ENCODE measurements at regions not wholly inside any gene's neighbourhood (a gene's known extent, or its start where the extent isn't known, plus 50 kb on each side); places are given as distances from the start of the nearest gene placed in this dataset.

DNA sequence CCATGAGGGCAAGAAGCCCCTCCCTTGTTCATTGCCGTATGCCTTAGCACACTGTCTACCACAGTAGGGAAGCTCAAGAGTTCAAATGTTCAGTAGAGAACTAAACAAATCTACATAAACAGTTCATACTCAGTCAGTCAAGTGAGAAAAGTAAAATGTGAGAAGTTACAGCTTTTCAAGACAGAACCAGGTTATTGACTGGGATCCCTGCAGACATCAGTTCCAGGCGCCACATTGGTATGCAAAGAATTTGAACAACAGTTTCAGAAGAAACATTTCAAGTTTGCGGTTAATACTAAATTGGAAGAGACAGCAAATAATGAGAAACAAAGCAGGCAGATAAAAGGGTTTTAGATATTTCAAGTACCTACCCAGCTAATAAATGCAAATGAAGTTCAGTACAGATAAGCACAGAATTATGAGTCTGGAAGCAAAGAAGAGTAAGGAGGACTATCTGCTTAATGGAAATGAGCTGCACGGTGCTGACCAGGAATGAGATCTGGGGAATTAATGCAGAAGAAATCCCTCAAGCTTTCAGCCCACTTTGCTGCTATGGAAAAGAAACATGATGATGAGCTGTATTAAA is 246.2 kb downstream of the HACE1 start:
- Mint-ChIP-seq H3K27ac (no peak overlapping the region), H3K4me1 (peaks cover 5 to 8% (median 8%) of the 10 kb centered on the region in 3 donors), H3K9me3 (no peaks in the 10 kb centered on the region), H3K4me3 (no peak overlapping the region), H3K27me3 (peaks cover 5 to 8% of the 10 kb centered on the region in 2 donors), H3K36me3 (no peaks in the 10 kb centered on the region)
- POLR2A ChIA-PET: no interaction called here
- Histone ChIP-seq H3K36me3 (ENCODE audit: insufficient read depth, low read length) (no peaks in the 10 kb centered on the region), H3K27ac (ENCODE audit: low read depth, low read length) (no peak overlapping the region), H3K4me3 (ENCODE audit: low read length) (no peak overlapping the region), H3K27me3 (ENCODE audit: insufficient read depth, low read length, poor library complexity, severe bottlenecking) (no peaks in the 10 kb centered on the region), H3K9me3 (ENCODE audit: low read length) (no peaks in the 10 kb centered on the region), H3K4me1 (ENCODE audit: insufficient read depth, low read length) (no peaks in the 10 kb centered on the region)
- CTCF ChIA-PET: no interaction called here
- DNase-seq: no peak

DNA sequence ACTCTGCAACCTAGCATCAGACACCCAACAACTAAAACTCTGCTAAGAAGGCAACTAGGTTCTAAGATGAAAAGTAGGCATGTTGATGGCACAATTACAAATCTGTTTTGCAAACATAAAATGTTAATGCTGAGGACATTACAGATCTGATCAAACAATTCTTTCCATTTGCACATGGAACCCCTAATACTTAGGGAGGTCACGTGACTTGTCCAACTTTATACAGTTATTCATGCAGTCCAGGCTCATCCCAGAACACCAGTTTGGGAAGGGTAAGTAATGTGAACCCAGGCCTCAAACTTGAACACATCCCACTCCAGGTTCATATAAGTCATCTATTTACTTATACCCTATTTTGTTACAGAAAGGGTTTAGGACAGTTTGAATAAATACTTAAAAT is 247.2 kb downstream of the HACE1 start:
- Mint-ChIP-seq H3K4me1 (peaks cover 4 to 8% (median 5%) of the 10 kb centered on the region in 3 donors), H3K27me3 (peaks cover 4 to 12% of the 10 kb centered on the region in 2 donors), H3K9me3 (no peaks in the 10 kb centered on the region), H3K36me3 (no peaks in the 10 kb centered on the region), H3K27ac (no peak overlapping the region), H3K4me3 (no peak overlapping the region)
- ChIA-PET POLR2A (no interaction called here), CTCF (no interaction called here)
- no peaks in the 10 kb centered on the region for H3K27me3 ChIP-seq (ENCODE audit: insufficient read depth, low read length, poor library complexity, severe bottlenecking)
- H3K4me3 ChIP-seq (ENCODE audit: low read length): no peak overlapping the region
- no peaks in the 10 kb centered on the region for H3K36me3 ChIP-seq (ENCODE audit: insufficient read depth, low read length)
- no peak overlapping the region for H3K27ac ChIP-seq (ENCODE audit: low read depth, low read length)
- no peaks in the 10 kb centered on the region for H3K9me3 ChIP-seq (ENCODE audit: low read length)
- DNase-seq: no peak
- H3K4me1 ChIP-seq (ENCODE audit: insufficient read depth, low read length): no peaks in the 10 kb centered on the region

DNA sequence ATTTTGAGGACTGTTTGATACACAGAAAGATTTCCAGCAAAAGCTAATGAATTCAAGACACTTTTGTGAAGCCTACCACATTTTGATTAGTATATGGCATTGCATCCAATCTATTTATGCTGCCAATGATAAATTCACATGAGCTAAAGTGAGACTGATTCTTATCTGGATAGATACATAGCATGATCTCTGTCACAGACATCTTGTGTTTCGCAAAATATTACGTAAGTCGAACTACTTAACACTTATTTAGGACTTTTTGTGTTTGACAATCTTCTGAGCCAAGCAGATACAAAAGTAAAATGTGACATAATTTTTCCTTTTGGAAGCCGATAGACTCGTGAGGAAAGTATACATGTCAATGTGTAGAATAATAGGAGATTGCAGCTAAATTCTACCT is 251.6 kb downstream of the HACE1 start:
- Mint-ChIP-seq H3K27ac (no peak overlapping the region), H3K4me1 (peaks cover 0 to under 1% (median 0%) of the 10 kb centered on the region in 3 donors), H3K4me3 (no peak overlapping the region), H3K36me3 (no peaks in the 10 kb centered on the region), H3K27me3 (peaks cover 0 to 8% of the 10 kb centered on the region in 2 donors), H3K9me3 (no peaks in the 10 kb centered on the region)
- POLR2A ChIA-PET: no interaction called here
- no peaks in the 10 kb centered on the region for H3K36me3 ChIP-seq (ENCODE audit: insufficient read depth, low read length)
- no peaks in the 10 kb centered on the region for H3K27me3 ChIP-seq (ENCODE audit: insufficient read depth, low read length, poor library complexity, severe bottlenecking)
- no peak overlapping the region for H3K27ac ChIP-seq (ENCODE audit: low read depth, low read length)
- no peaks in the 10 kb centered on the region for H3K9me3 ChIP-seq (ENCODE audit: low read length)
- no peak overlapping the region for H3K4me3 ChIP-seq (ENCODE audit: low read length)
- CTCF ChIA-PET: no interaction called here
- no peak for DNase-seq
- H3K4me1 ChIP-seq (ENCODE audit: insufficient read depth, low read length): no peaks in the 10 kb centered on the region

DNA sequence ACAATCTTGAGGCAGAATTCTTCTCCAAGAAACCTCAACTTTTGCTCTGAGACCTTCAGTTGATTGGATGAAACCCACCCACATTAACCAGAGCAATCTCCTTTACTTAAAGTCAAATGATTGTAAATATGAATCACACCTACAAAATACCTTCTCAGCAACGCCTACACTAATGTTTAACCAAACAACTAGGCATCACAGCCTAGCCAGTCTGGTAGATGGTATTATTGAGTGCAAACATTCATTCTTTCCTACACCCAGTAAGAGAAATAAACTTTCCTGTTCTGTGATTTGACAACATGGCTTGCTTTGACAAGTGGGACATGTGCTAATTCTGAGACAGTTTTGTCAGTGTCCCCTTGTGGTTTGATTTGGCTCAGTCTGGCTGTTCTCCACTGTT is 252.2 kb downstream of the HACE1 start:
- DNase-seq: no peak
- no peaks in the 10 kb centered on the region for H3K9me3 ChIP-seq (ENCODE audit: low read length)
- Mint-ChIP-seq H3K4me3 (no peak overlapping the region), H3K27ac (no peak overlapping the region), H3K9me3 (no peaks in the 10 kb centered on the region), H3K36me3 (no peaks in the 10 kb centered on the region), H3K27me3 (peaks cover 0 to 8% of the 10 kb centered on the region in 2 donors), H3K4me1 (no peaks in the 10 kb centered on the region)
- H3K27ac ChIP-seq (ENCODE audit: low read depth, low read length): no peak overlapping the region
- H3K4me3 ChIP-seq (ENCODE audit: low read length): no peak overlapping the region
- no peaks in the 10 kb centered on the region for H3K4me1 ChIP-seq (ENCODE audit: insufficient read depth, low read length)
- H3K27me3 ChIP-seq (ENCODE audit: insufficient read depth, low read length, poor library complexity, severe bottlenecking): no peaks in the 10 kb centered on the region
- CTCF ChIA-PET: no interaction called here
- POLR2A ChIA-PET: no interaction called here
- no peaks in the 10 kb centered on the region for H3K36me3 ChIP-seq (ENCODE audit: insufficient read depth, low read length)

DNA sequence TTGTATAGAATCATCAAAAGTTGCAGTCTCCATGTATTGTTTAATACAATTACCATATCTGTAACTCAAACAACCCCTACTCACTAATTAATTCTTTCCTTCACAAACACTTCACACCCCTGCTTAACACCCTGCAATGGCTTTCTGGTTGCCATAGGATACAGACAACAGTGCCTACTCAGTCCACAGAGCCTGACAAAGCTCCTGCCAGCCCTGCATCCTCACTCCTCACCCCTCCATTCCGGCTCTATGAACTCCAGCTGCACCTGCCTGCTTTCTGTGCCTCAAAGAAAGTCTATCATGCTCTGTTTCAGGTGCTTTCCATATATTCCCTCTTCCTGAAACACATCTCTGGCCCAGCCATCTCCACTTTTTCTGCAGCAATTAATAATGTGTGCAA is 253.4 kb downstream of the HACE1 start:
- POLR2A ChIA-PET: no interaction called here
- peaks cover 0 to 8% of the 10 kb centered on the region in 2 donors for H3K27me3 Mint-ChIP-seq
- H3K36me3 Mint-ChIP-seq: no peaks in the 10 kb centered on the region
- H3K4me3 Mint-ChIP-seq: no peak overlapping the region
- no peak overlapping the region for H3K27ac Mint-ChIP-seq
- no peaks in the 10 kb centered on the region for H3K9me3 ChIP-seq (ENCODE audit: low read length)
- H3K4me1 Mint-ChIP-seq: no peaks in the 10 kb centered on the region
- no peak overlapping the region for H3K4me3 ChIP-seq (ENCODE audit: low read length)
- no peaks in the 10 kb centered on the region for H3K4me1 ChIP-seq (ENCODE audit: insufficient read depth, low read length)
- H3K27me3 ChIP-seq (ENCODE audit: insufficient read depth, low read length, poor library complexity, severe bottlenecking): no peaks in the 10 kb centered on the region
- no peak for DNase-seq
- H3K9me3 Mint-ChIP-seq: no peaks in the 10 kb centered on the region
- H3K27ac ChIP-seq (ENCODE audit: low read depth, low read length): no peak overlapping the region
- no peaks in the 10 kb centered on the region for H3K36me3 ChIP-seq (ENCODE audit: insufficient read depth, low read length)
- CTCF ChIA-PET: no interaction called here

DNA sequence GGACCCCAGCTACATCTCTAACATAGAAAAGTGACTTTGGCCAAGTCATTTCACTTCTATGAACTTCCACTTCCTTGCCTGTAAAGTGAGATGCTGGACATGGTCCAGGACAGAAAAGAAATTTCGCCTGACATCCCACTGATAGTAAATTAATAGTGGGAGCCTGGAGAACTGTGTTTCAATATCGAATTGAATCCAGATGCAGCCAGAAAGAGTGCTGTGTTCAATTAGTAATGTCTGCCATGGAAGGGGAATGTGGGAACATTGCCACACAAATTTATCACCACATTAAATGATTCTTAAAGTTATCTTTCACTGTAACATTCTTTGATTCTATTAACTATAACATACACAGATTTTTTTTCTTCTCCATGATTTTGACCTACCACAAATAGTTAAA is 255.0 kb downstream of the HACE1 start:
- no peak overlapping the region for H3K4me3 ChIP-seq (ENCODE audit: low read length)
- no peak for DNase-seq
- no peaks in the 10 kb centered on the region for H3K27me3 ChIP-seq (ENCODE audit: insufficient read depth, low read length, poor library complexity, severe bottlenecking)
- H3K9me3 ChIP-seq (ENCODE audit: low read length): no peaks in the 10 kb centered on the region
- no peaks in the 10 kb centered on the region for H3K36me3 Mint-ChIP-seq
- H3K4me3 Mint-ChIP-seq: no peak overlapping the region
- ChIA-PET CTCF (no interaction called here), POLR2A (no interaction called here)
- no peak overlapping the region for H3K27ac ChIP-seq (ENCODE audit: low read depth, low read length)
- H3K4me1 ChIP-seq (ENCODE audit: insufficient read depth, low read length): no peaks in the 10 kb centered on the region
- H3K4me1 Mint-ChIP-seq: no peaks in the 10 kb centered on the region
- H3K9me3 Mint-ChIP-seq: no peaks in the 10 kb centered on the region
- H3K36me3 ChIP-seq (ENCODE audit: insufficient read depth, low read length): no peaks in the 10 kb centered on the region
- H3K27me3 Mint-ChIP-seq: peaks cover 0 to 8% of the 10 kb centered on the region in 2 donors
- no peak overlapping the region for H3K27ac Mint-ChIP-seq

DNA sequence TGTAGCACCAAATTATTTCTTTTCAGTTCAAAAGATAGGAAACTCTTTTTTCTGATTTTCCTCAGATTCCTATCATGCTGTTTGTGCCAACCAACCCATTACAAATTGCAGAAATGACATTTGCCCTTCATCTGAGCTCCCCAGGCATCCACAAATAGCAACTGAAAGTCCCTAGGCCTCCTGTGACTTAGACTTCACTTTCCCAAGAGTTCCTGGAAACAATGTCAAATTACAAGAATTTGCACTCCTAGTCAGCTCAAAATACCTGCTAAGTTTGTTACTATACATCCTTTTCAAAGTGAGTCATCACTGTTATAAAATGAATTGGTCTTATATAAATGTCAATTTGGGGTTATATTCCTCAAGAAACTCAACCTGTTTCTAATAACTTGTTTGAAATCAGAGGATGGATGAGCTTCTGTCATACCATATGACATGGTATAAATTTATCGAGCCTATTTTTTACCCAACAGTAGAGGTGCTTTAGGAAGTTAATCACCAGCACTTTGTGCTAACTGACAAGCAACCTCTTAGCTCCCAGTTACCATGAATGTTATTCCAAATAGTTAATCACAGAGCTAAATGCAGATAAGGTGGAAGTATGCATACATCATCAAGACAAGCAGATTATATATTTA is 256.5 kb downstream of the HACE1 start:
- Mint-ChIP-seq H3K4me1 (no peaks in the 10 kb centered on the region), H3K27ac (no peak overlapping the region), H3K4me3 (no peak overlapping the region), H3K36me3 (no peaks in the 10 kb centered on the region), H3K9me3 (no peaks in the 10 kb centered on the region), H3K27me3 (peaks cover 0 to 2% of the 10 kb centered on the region in 2 donors)
- ChIA-PET CTCF (no interaction called here), POLR2A (no interaction called here)
- H3K27me3 ChIP-seq (ENCODE audit: insufficient read depth, low read length, poor library complexity, severe bottlenecking): no peaks in the 10 kb centered on the region
- no peaks in the 10 kb centered on the region for H3K4me1 ChIP-seq (ENCODE audit: insufficient read depth, low read length)
- H3K27ac ChIP-seq (ENCODE audit: low read depth, low read length): no peak overlapping the region
- H3K4me3 ChIP-seq (ENCODE audit: low read length): no peak overlapping the region
- no peak for DNase-seq
- H3K9me3 ChIP-seq (ENCODE audit: low read length): no peaks in the 10 kb centered on the region
- no peaks in the 10 kb centered on the region for H3K36me3 ChIP-seq (ENCODE audit: insufficient read depth, low read length)

DNA sequence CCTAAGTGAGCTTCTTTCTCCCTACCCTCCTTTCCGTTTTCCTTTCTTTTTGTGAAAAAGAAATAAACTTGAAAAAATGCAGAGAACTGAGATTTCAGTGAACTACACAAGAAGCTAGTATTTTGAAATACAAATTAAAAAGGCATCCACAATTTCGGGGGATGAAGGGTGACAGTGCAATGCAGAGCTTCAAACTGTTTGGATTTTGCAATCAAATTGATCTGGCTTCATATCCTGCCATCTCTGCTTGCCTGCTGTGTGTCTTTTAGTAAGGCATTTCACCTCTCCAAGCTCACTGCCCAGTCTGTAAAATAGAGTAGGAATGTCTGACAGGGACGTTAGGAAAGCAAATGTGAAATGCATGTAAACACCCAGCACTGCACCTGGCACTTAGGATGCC is 258.0 kb downstream of the HACE1 start:
- POLR2A ChIA-PET: no interaction called here
- CTCF ChIA-PET: no interaction called here

More for the DNA sequence above, 258.0 kb downstream of the HACE1 start:
- no peaks in the 10 kb centered on the region for H3K36me3 ChIP-seq (ENCODE audit: insufficient read depth, low read length)
- Mint-ChIP-seq H3K36me3 (no peaks in the 10 kb centered on the region), H3K4me1 (no peaks in the 10 kb centered on the region), H3K4me3 (no peak overlapping the region), H3K27me3 (peaks cover 0 to 1% of the 10 kb centered on the region in 2 donors), H3K27ac (no peak overlapping the region), H3K9me3 (no peaks in the 10 kb centered on the region)
- H3K27ac ChIP-seq (ENCODE audit: low read depth, low read length): no peak overlapping the region
- no peaks in the 10 kb centered on the region for H3K27me3 ChIP-seq (ENCODE audit: insufficient read depth, low read length, poor library complexity, severe bottlenecking)
- H3K4me1 ChIP-seq (ENCODE audit: insufficient read depth, low read length): no peaks in the 10 kb centered on the region
- no peak for DNase-seq
- no peaks in the 10 kb centered on the region for H3K9me3 ChIP-seq (ENCODE audit: low read length)
- H3K4me3 ChIP-seq (ENCODE audit: low read length): no peak overlapping the region
